ENCODE measurements at regions not wholly inside any gene's neighbourhood (a gene's known extent, or its start where the extent isn't known, plus 50 kb on each side); places are given as distances from the start of the nearest gene placed in this dataset.

- H3K36me3 ChIP-seq (ENCODE audit: control insufficient read depth, insufficient read depth, low read length): no peaks in the 10 kb centered on the region
- H3K4me3 ChIP-seq (ENCODE audit: low read length): no peak overlapping the region
- no CpG with 5 or more reads among the region's 2 CpGs for WGBS (ENCODE audit: insufficient coverage, low lambda C conversion rate)
- no peaks in the 10 kb centered on the region for H3K27me3 ChIP-seq (ENCODE audit: control insufficient read depth, insufficient read depth, low read length)
- H3K4me1 ChIP-seq (ENCODE audit: control insufficient read depth, insufficient read depth, low read length): no peaks in the 10 kb centered on the region
- no peak for DNase-seq
- H3K9me3 ChIP-seq (ENCODE audit: control insufficient read depth, low read depth, low read length): no peaks in the 10 kb centered on the region
- H3K27ac ChIP-seq (ENCODE audit: low read length): no peak overlapping the region
Measured at GRCh38 chr2:180208841-180209240, 201.7 kb upstream of the CWC22 start.

- 78% methylated on average over 4 of the region's 6 CpGs for WGBS (ENCODE audit: insufficient coverage, low lambda C conversion rate)
- DNase-seq: no peak
- Histone ChIP-seq H3K4me1 (ENCODE audit: control insufficient read depth, insufficient read depth, low read length) (no peaks in the 10 kb centered on the region), H3K9me3 (ENCODE audit: control insufficient read depth, low read depth, low read length) (no peaks in the 10 kb centered on the region), H3K4me3 (ENCODE audit: low read length) (no peak overlapping the region), H3K27ac (ENCODE audit: low read length) (no peak overlapping the region), H3K27me3 (ENCODE audit: control insufficient read depth, insufficient read depth, low read length) (no peaks in the 10 kb centered on the region), H3K36me3 (ENCODE audit: control insufficient read depth, insufficient read depth, low read length) (no peaks in the 10 kb centered on the region)
Measured at GRCh38 chr2:180205621-180206235, 198.6 kb upstream of the CWC22 start.

- no peaks in the 10 kb centered on the region for H3K27me3 ChIP-seq (ENCODE audit: control insufficient read depth, insufficient read depth, low read length)
- H3K4me1 ChIP-seq (ENCODE audit: control insufficient read depth, insufficient read depth, low read length): no peaks in the 10 kb centered on the region
- no peak for DNase-seq
- no CpG with 5 or more reads among the region's 2 CpGs for WGBS (ENCODE audit: insufficient coverage, low lambda C conversion rate)
- no peak overlapping the region for H3K4me3 ChIP-seq (ENCODE audit: low read length)
- no peaks in the 10 kb centered on the region for H3K9me3 ChIP-seq (ENCODE audit: control insufficient read depth, low read depth, low read length)
- no peak overlapping the region for H3K27ac ChIP-seq (ENCODE audit: low read length)
- no peaks in the 10 kb centered on the region for H3K36me3 ChIP-seq (ENCODE audit: control insufficient read depth, insufficient read depth, low read length)
Measured at GRCh38 chr2:180203972-180204371, 196.9 kb upstream of the CWC22 start.

- WGBS (ENCODE audit: insufficient coverage, low lambda C conversion rate): 90% methylated on average over 2 of the region's 7 CpGs
- H3K36me3 ChIP-seq (ENCODE audit: control insufficient read depth, insufficient read depth, low read length): no peaks in the 10 kb centered on the region
Measured at GRCh38 chr2:180202467-180202951, 195.4 kb upstream of the CWC22 start.

GRCh38 chr2:180196419-180196977 is 189.4 kb upstream of the CWC22 start:
- WGBS (ENCODE audit: insufficient coverage, low lambda C conversion rate): no CpG with 5 or more reads among the region's 2 CpGs

More at GRCh38 chr2:180202467-180202951, 195.4 kb upstream of the CWC22 start:
- Histone ChIP-seq H3K27ac (ENCODE audit: low read length) (no peak overlapping the region), H3K27me3 (ENCODE audit: control insufficient read depth, insufficient read depth, low read length) (no peaks in the 10 kb centered on the region), H3K4me1 (ENCODE audit: control insufficient read depth, insufficient read depth, low read length) (no peaks in the 10 kb centered on the region), H3K4me3 (ENCODE audit: low read length) (no peak overlapping the region), H3K9me3 (ENCODE audit: control insufficient read depth, low read depth, low read length) (no peaks in the 10 kb centered on the region)
- no peak for DNase-seq

GRCh38 chr2:180195847-180196246 is 188.8 kb upstream of the CWC22 start:
- Histone ChIP-seq H3K27me3 (ENCODE audit: control insufficient read depth, insufficient read depth, low read length) (peaks cover 4% of the 10 kb centered on the region), H3K27ac (ENCODE audit: low read length) (no peak overlapping the region), H3K4me3 (ENCODE audit: low read length) (no peak overlapping the region), H3K4me1 (ENCODE audit: control insufficient read depth, insufficient read depth, low read length) (no peaks in the 10 kb centered on the region), H3K36me3 (ENCODE audit: control insufficient read depth, insufficient read depth, low read length) (no peaks in the 10 kb centered on the region), H3K9me3 (ENCODE audit: control insufficient read depth, low read depth, low read length) (no peaks in the 10 kb centered on the region)
- DNase-seq: no peak

More at GRCh38 chr2:180196419-180196977, 189.4 kb upstream of the CWC22 start:
- H3K27ac ChIP-seq (ENCODE audit: low read length): no peak overlapping the region
- H3K36me3 ChIP-seq (ENCODE audit: control insufficient read depth, insufficient read depth, low read length): no peaks in the 10 kb centered on the region
- H3K4me1 ChIP-seq (ENCODE audit: control insufficient read depth, insufficient read depth, low read length): no peaks in the 10 kb centered on the region
- no peaks in the 10 kb centered on the region for H3K9me3 ChIP-seq (ENCODE audit: control insufficient read depth, low read depth, low read length)
- H3K4me3 ChIP-seq (ENCODE audit: low read length): no peak overlapping the region
- no peak for DNase-seq
- peaks cover 4% of the 10 kb centered on the region for H3K27me3 ChIP-seq (ENCODE audit: control insufficient read depth, insufficient read depth, low read length)

- Histone ChIP-seq H3K4me1 (ENCODE audit: control insufficient read depth, insufficient read depth, low read length) (no peaks in the 10 kb centered on the region), H3K27me3 (ENCODE audit: control insufficient read depth, insufficient read depth, low read length) (peaks cover 4% of the 10 kb centered on the region), H3K9me3 (ENCODE audit: control insufficient read depth, low read depth, low read length) (no peaks in the 10 kb centered on the region), H3K27ac (ENCODE audit: low read length) (no peak overlapping the region), H3K36me3 (ENCODE audit: control insufficient read depth, insufficient read depth, low read length) (no peaks in the 10 kb centered on the region), H3K4me3 (ENCODE audit: low read length) (no peak overlapping the region)
- peak in 1 of 2 donors; percentile 4 for DNase-seq
- no CpG with 5 or more reads among the region's 11 CpGs for WGBS (ENCODE audit: insufficient coverage, low lambda C conversion rate)
Measured at GRCh38 chr2:180191432-180192124, 184.5 kb upstream of the CWC22 start.

GRCh38 chr2:180190851-180191250 is 183.8 kb upstream of the CWC22 start:
- Histone ChIP-seq H3K9me3 (ENCODE audit: control insufficient read depth, low read depth, low read length) (no peaks in the 10 kb centered on the region), H3K4me3 (ENCODE audit: low read length) (no peak overlapping the region), H3K4me1 (ENCODE audit: control insufficient read depth, insufficient read depth, low read length) (no peaks in the 10 kb centered on the region), H3K27ac (ENCODE audit: low read length) (no peak overlapping the region), H3K27me3 (ENCODE audit: control insufficient read depth, insufficient read depth, low read length) (peaks cover 4% of the 10 kb centered on the region), H3K36me3 (ENCODE audit: control insufficient read depth, insufficient read depth, low read length) (no peaks in the 10 kb centered on the region)
- WGBS (ENCODE audit: insufficient coverage, low lambda C conversion rate): no CpG with 5 or more reads among the region's 2 CpGs
- DNase-seq: no peak

GRCh38 chr2:180187611-180188010 is 180.5 kb upstream of the CWC22 start:
- Histone ChIP-seq H3K4me3 (ENCODE audit: low read length) (no peak overlapping the region), H3K27me3 (ENCODE audit: control insufficient read depth, insufficient read depth, low read length) (peaks cover 4% of the 10 kb centered on the region), H3K9me3 (ENCODE audit: control insufficient read depth, low read depth, low read length) (no peaks in the 10 kb centered on the region), H3K4me1 (ENCODE audit: control insufficient read depth, insufficient read depth, low read length) (no peaks in the 10 kb centered on the region), H3K27ac (ENCODE audit: low read length) (no peak overlapping the region), H3K36me3 (ENCODE audit: control insufficient read depth, insufficient read depth, low read length) (no peaks in the 10 kb centered on the region)
- WGBS (ENCODE audit: insufficient coverage, low lambda C conversion rate): no CpG with 5 or more reads among the region's 2 CpGs
- no peak for DNase-seq

- DNase-seq: no peak
- H3K27me3 ChIP-seq (ENCODE audit: control insufficient read depth, insufficient read depth, low read length): no peaks in the 10 kb centered on the region
- H3K9me3 ChIP-seq (ENCODE audit: control insufficient read depth, low read depth, low read length): no peaks in the 10 kb centered on the region
- WGBS (ENCODE audit: insufficient coverage, low lambda C conversion rate): 100% methylated on average over 1 of the region's 2 CpGs
- no peak overlapping the region for H3K4me3 ChIP-seq (ENCODE audit: low read length)
- no peaks in the 10 kb centered on the region for H3K4me1 ChIP-seq (ENCODE audit: control insufficient read depth, insufficient read depth, low read length)
- H3K27ac ChIP-seq (ENCODE audit: low read length): no peak overlapping the region
- no peaks in the 10 kb centered on the region for H3K36me3 ChIP-seq (ENCODE audit: control insufficient read depth, insufficient read depth, low read length)
Measured at GRCh38 chr2:180184506-180184905, 177.4 kb upstream of the CWC22 start.

Data from large intestine (tissue), 3 donors.